ENCODE measurements at regions not wholly inside any gene's neighbourhood (a gene's known extent, or its start where the extent isn't known, plus 50 kb on each side); places are given as distances from the start of the nearest gene placed in this dataset.

- Histone ChIP-seq H3K4me3 (no peak overlapping the region), H3K4me1 (ENCODE audit: low read depth) (no peaks in the 10 kb centered on the region), H3K27ac (no peak overlapping the region), H3K36me3 (no peaks in the 10 kb centered on the region), H3K9me3 (ENCODE audit: low read depth) (no peaks in the 10 kb centered on the region), H3K27me3 (no peaks in the 10 kb centered on the region)
- TF ChIP-seq, protein P1, sequence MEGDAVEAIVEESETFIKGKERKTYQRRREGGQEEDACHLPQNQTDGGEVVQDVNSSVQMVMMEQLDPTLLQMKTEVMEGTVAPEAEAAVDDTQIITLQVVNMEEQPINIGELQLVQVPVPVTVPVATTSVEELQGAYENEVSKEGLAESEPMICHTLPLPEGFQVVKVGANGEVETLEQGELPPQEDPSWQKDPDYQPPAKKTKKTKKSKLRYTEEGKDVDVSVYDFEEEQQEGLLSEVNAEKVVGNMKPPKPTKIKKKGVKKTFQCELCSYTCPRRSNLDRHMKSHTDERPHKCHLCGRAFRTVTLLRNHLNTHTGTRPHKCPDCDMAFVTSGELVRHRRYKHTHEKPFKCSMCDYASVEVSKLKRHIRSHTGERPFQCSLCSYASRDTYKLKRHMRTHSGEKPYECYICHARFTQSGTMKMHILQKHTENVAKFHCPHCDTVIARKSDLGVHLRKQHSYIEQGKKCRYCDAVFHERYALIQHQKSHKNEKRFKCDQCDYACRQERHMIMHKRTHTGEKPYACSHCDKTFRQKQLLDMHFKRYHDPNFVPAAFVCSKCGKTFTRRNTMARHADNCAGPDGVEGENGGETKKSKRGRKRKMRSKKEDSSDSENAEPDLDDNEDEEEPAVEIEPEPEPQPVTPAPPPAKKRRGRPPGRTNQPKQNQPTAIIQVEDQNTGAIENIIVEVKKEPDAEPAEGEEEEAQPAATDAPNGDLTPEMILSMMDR (IDR thresholded peaks at IDR 0.05; ENCODE audit: low read depth, low read length), result no peak
- no peak for DNase-seq (ENCODE audit: low read depth in 1 of 2, low spot score in 1 of 2)
Measured at GRCh38 chr1:239718571-239718970, 332.2 kb downstream of the CHRM3 start.

DNA sequence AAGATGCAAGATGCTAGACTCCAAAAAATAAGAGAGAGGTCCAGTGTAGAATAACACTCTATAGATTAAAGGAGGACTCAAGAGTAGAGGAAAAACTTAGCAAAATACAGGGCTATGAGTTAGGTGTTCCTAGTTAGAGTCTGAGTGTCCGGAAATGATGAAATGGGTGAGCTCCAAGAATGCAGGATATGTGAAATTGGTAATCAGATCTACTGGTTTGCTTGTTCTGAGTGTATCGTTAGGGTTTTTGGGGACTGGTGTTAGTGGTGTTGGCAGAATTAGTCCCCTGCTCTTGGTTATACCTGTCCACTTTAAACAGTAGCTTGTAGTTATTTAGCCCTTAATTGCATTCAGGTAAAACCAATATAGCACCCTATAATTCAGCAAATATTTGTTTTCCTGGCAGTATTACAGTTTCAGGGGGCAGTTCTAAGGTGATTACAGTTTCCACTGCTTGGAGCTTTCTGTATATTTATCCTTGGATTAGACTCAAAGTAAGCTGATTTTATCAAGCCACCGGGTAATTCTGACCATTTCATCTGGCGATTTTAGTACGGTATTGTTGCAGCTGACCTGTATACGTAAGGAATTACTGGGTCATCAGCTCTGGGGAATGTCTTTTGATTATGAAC, 332.7 kb downstream of the CHRM3 start:
- DNase-seq (ENCODE audit: low read depth in 1 of 2, low spot score in 1 of 2), result no peak
- Histone ChIP-seq H3K27ac (no peak overlapping the region), H3K36me3 (no peaks in the 10 kb centered on the region), H3K27me3 (no peaks in the 10 kb centered on the region), H3K9me3 (ENCODE audit: low read depth) (no peaks in the 10 kb centered on the region), H3K4me3 (no peak overlapping the region), H3K4me1 (ENCODE audit: low read depth) (no peaks in the 10 kb centered on the region)
- TF ChIP-seq, protein P1 (IDR thresholded peaks at IDR 0.05; ENCODE audit: low read depth, low read length), result no peak

GRCh38 chr1:239719642-239720258, 333.4 kb downstream of the CHRM3 start:
- H3K27me3 ChIP-seq, result no peaks in the 10 kb centered on the region
- H3K4me1 ChIP-seq (ENCODE audit: low read depth), result no peaks in the 10 kb centered on the region
- no peak overlapping the region for H3K4me3 ChIP-seq
- no peaks in the 10 kb centered on the region for H3K9me3 ChIP-seq (ENCODE audit: low read depth)
- H3K36me3 ChIP-seq, result no peaks in the 10 kb centered on the region
- no peak for DNase-seq (ENCODE audit: low read depth in 1 of 2, low spot score in 1 of 2)
- TF ChIP-seq, protein P1 (IDR thresholded peaks at IDR 0.05; ENCODE audit: low read depth, low read length), result no peak
- H3K27ac ChIP-seq, result no peak overlapping the region

- no peak for DNase-seq (ENCODE audit: low read depth in 1 of 2, low spot score in 1 of 2)
- no peaks in the 10 kb centered on the region for H3K36me3 ChIP-seq
- TF ChIP-seq, protein P1 (IDR thresholded peaks at IDR 0.05; ENCODE audit: low read depth, low read length), result no peak
- H3K27me3 ChIP-seq, result no peaks in the 10 kb centered on the region
- no peak overlapping the region for H3K4me3 ChIP-seq
- H3K27ac ChIP-seq, result no peak overlapping the region
- no peaks in the 10 kb centered on the region for H3K9me3 ChIP-seq (ENCODE audit: low read depth)
- no peaks in the 10 kb centered on the region for H3K4me1 ChIP-seq (ENCODE audit: low read depth)
Measured at GRCh38 chr1:239722035-239722434, 335.7 kb downstream of the CHRM3 start.

DNA sequence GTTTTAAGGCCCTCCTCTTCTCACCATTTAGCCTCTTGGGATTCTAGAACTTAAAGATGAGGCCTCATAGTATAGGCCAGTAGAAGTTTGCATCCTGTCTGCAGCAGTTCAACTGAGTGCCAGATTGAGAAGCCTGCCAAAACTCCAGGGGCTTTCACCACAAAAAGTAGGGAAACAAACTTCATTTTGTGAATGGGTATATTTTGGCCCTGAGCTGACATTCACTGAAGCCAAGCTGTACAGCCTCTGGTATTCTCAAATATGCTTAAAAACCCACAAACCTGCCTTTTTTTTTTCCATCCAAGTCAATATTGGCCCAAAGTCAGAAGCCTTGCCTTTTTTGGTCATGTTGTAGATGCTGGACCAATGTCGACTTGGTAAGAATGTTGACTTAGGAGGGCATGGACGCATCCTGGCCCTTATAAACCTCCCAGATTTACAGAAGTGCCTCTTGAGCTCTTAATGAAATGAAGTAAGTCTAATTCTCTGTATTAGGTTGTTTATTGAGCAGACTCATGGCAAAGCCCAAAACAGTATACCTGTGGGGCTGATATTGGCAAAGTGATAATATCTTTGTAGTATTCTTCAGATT, 337.5 kb downstream of the CHRM3 start:
- H3K27me3 ChIP-seq, result peaks cover 7% of the 10 kb centered on the region
- DNase-seq (ENCODE audit: low read depth in 1 of 2, low spot score in 1 of 2), result no peak

More for the DNA sequence above, 337.5 kb downstream of the CHRM3 start:
- no peaks in the 10 kb centered on the region for H3K9me3 ChIP-seq (ENCODE audit: low read depth)
- TF ChIP-seq, protein P1 (IDR thresholded peaks at IDR 0.05; ENCODE audit: low read depth, low read length), result no peak
- no peak overlapping the region for H3K27ac ChIP-seq
- H3K4me1 ChIP-seq (ENCODE audit: low read depth), result no peaks in the 10 kb centered on the region
- no peaks in the 10 kb centered on the region for H3K36me3 ChIP-seq
- no peak overlapping the region for H3K4me3 ChIP-seq

All from cardiac muscle cell (in vitro differentiated cells and primary cell).